IMR-90 (cell line): ENCODE measurements at regions not wholly inside any gene's neighbourhood (a gene's known extent, or its start where the extent isn't known, plus 50 kb on each side); places are given as distances from the start of the nearest gene placed in this dataset.

Experiments
- ATAC-seq: fragments of 200-7000 bp; cut with Tn5 transposase; 2 replicates; pipeline ENCODE4 v1.9.1; 2020; ENCODE audit warnings: low read depth, mild to moderate bottlenecking, moderate library complexity
- BruUV-seq: library from RNA; stranded (reverse); fragments of 400-500 nt; replicated peaks from 2 replicates; lab custom pipeline; 2021; lab: Mats Ljungman, UMichigan
- CTCF ChIA-PET: fragments of 300-600 bp; formaldehyde crosslinking; extraction: SDS; loops from one replicate; lab custom pipeline; 2021; ENCODE audit warnings: antibody characterized with exemption; lab: Yijun Ruan, JAX
- POLR2A ChIA-PET: fragments of 300-600 bp; sonication (Branson Sonifier 250); formaldehyde crosslinking; loops from one replicate; lab custom pipeline; 2022; ENCODE audit warnings: antibody characterized with exemption; ENCODE audit not compliant: unreplicated experiment; lab: Charles Lee
- DNase-seq: peaks from one replicate; pipeline ENCODE4 v3.0.0; 2013
- H2AFZ ChIP-seq: replicated peaks from 2 replicates; pipeline ENCODE3; 2013; ENCODE audit warnings: low read length, mild to moderate bottlenecking; ENCODE audit not compliant: poor library complexity
- H2AK5ac ChIP-seq: 2 replicates; pipeline ENCODE4 v1.6.1; 2013; ENCODE audit warnings: low read depth, low read length, inconsistent platforms
- H2AK9ac ChIP-seq: replicated peaks from 2 replicates; pipeline ENCODE3; 2013; ENCODE audit warnings: mild to moderate bottlenecking, low read depth, low read length, moderate library complexity; ENCODE audit not compliant: poor library complexity
- H2BK120ac ChIP-seq: 2 replicates; pipeline ENCODE4 v1.6.1; 2013; ENCODE audit warnings: low read depth, low read length, inconsistent platforms
- H2BK15ac ChIP-seq: 3 replicates; pipeline ENCODE4 v1.6.1; 2013; ENCODE audit warnings: low read depth, low read length, inconsistent platforms
- H2BK20ac ChIP-seq: 2 replicates; pipeline ENCODE4 v1.6.1; 2013; ENCODE audit warnings: low read depth, mild to moderate bottlenecking, inconsistent platforms, low read length, moderate library complexity
- H2BK5ac ChIP-seq: 2 replicates; pipeline ENCODE4 v1.6.1; 2013; ENCODE audit warnings: mild to moderate bottlenecking, low read depth, low read length, inconsistent platforms; ENCODE audit not compliant: poor library complexity, severe bottlenecking
- H3K14ac ChIP-seq: replicated peaks from 2 replicates; pipeline ENCODE4 v1.6.1; 2013; ENCODE audit warnings: low read depth, low read length, inconsistent platforms
- H3K18ac ChIP-seq: 2 replicates; pipeline ENCODE4 v1.6.1; 2013; ENCODE audit warnings: low read depth, low read length, control low read depth
- H3K23ac ChIP-seq: 2 replicates; pipeline ENCODE4 v1.6.1; 2013; ENCODE audit warnings: low read depth, low read length, inconsistent platforms
- H3K27ac ChIP-seq: 2 replicates; pipeline ENCODE4 v1.5.1; 2013; ENCODE audit warnings: mild to moderate bottlenecking, control low read depth, low read length; ENCODE audit not compliant: insufficient read depth
- H3K27me3 ChIP-seq: 2 replicates; pipeline ENCODE4 v1.6.1; 2013; ENCODE audit warnings: low read length; ENCODE audit not compliant: control insufficient read depth, insufficient read depth
- H3K36me3 ChIP-seq: 2 replicates; pipeline ENCODE4 v1.6.1; 2013; ENCODE audit warnings: low read length, mixed read lengths; ENCODE audit not compliant: control insufficient read depth, insufficient read depth
- H3K4ac ChIP-seq: 2 replicates; pipeline ENCODE4 v1.6.1; 2013; ENCODE audit warnings: low read depth, low read length, inconsistent platforms
- H3K4me1 ChIP-seq: 2 replicates; pipeline ENCODE4 v1.6.1; 2013; ENCODE audit warnings: low read length, mixed read lengths; ENCODE audit not compliant: control insufficient read depth, insufficient read depth
- H3K4me2 ChIP-seq: 2 replicates; pipeline ENCODE4 v1.6.1; 2013; ENCODE audit warnings: low read depth, mild to moderate bottlenecking, control low read depth, low read length, moderate library complexity
- H3K4me3 ChIP-seq: 2 replicates; pipeline ENCODE4 v1.5.1; 2013; ENCODE audit warnings: low read depth, mild to moderate bottlenecking, control low read depth, low read length, moderate library complexity; ENCODE audit not compliant: insufficient read depth
- H3K56ac ChIP-seq: 2 replicates; pipeline ENCODE4 v1.6.1; 2013; ENCODE audit warnings: low read length, inconsistent platforms; ENCODE audit not compliant: insufficient read depth; ENCODE audit errors: extremely low read depth
- H3K79me1 ChIP-seq, 2 experiments: 2 replicates each; pipeline ENCODE4 v1.6.1; 2013; ENCODE audit warnings: low read length in 2 of 2, inconsistent platforms in 1 of 2, low read depth in 1 of 2
- H3K9ac ChIP-seq: 2 replicates; pipeline ENCODE4 v1.6.1; 2013; ENCODE audit warnings: low read depth, low read length, control low read depth
- H3K9me1 ChIP-seq: 2 replicates; pipeline ENCODE4 v1.6.1; 2013; ENCODE audit warnings: low read length, inconsistent platforms; ENCODE audit not compliant: insufficient read depth
- H3K9me3 ChIP-seq: 2 replicates; pipeline ENCODE4 v1.6.1; 2013; ENCODE audit warnings: low read length; ENCODE audit not compliant: control insufficient read depth, insufficient read depth
- H4K20me1 ChIP-seq: 2 replicates; pipeline ENCODE4 v1.6.1; 2013; ENCODE audit warnings: low read length, inconsistent platforms; ENCODE audit not compliant: insufficient read depth
- H4K5ac ChIP-seq: 2 replicates; pipeline ENCODE4 v1.6.1; 2013; ENCODE audit warnings: mild to moderate bottlenecking, low read depth, low read length, control low read depth
- H4K8ac ChIP-seq, 2 experiments: 2 replicates each; pipeline ENCODE4 v1.6.1; 2013; ENCODE audit warnings: low read depth in 2 of 2, low read length in 2 of 2, control low read depth in 1 of 2, inconsistent platforms in 1 of 2
- H4K91ac ChIP-seq: 2 replicates; pipeline ENCODE4 v1.6.1; 2013; ENCODE audit warnings: low read depth, low read length, inconsistent platforms; ENCODE audit not compliant: insufficient read depth
- CEBPB ChIP-seq: IDR thresholded peaks from 2 replicates; pipeline ENCODE4 v1.6.1; 2012; ENCODE audit warnings: low read depth, low read length, improper control_type of control experiment
- CHD1 ChIP-seq: IDR thresholded peaks from 2 replicates; pipeline ENCODE4 v1.6.1; 2012; ENCODE audit warnings: low read depth, low read length, improper control_type of control experiment
- MAZ ChIP-seq: IDR thresholded peaks from 2 replicates; pipeline ENCODE4 v1.6.1; 2012; ENCODE audit warnings: low read depth, mild to moderate bottlenecking, low read length, improper control_type of control experiment, moderate library complexity, borderline replicate concordance
- MXI1 ChIP-seq: IDR thresholded peaks from 2 replicates; pipeline ENCODE4 v1.6.1; 2012; ENCODE audit warnings: low read depth, mild to moderate bottlenecking, low read length, moderate library complexity, borderline replicate concordance
- NFE2L2 ChIP-seq: fragments of 150-350 bp; IDR thresholded peaks from 2 replicates; pipeline ENCODE4 v1.6.1; 2016; ENCODE audit warnings: low read depth, mild to moderate bottlenecking, low read length
- POLR2A ChIP-seq: IDR thresholded peaks from 2 replicates; pipeline ENCODE4 v1.6.1; 2012; ENCODE audit warnings: mild to moderate bottlenecking, low read depth, low read length
- RCOR1 ChIP-seq: IDR thresholded peaks from 2 replicates; pipeline ENCODE4 v1.6.1; 2012; ENCODE audit warnings: mild to moderate bottlenecking, low read length, improper control_type of control experiment; ENCODE audit not compliant: insufficient replicate concordance
- RFX5 ChIP-seq: IDR thresholded peaks from 2 replicates; pipeline ENCODE4 v1.8.0; 2012; ENCODE audit warnings: low read depth, mild to moderate bottlenecking, low read length, moderate library complexity
- WGBS, 2 experiments: methylation state at CpG; one replicate each; pipeline versions ENCODE4 v1.1.5 to v1.1.7; 2013; ENCODE audit warnings: missing lambda C conversion rate in 2 of 2; ENCODE audit not compliant: insufficient read length in 1 of 2; ENCODE audit errors: extremely low coverage in 2 of 2; 5-methylcytosine and 5-hydroxymethylcytosine counted together
- dilution Hi-C: fragments of 300-500 bp; cut with HindIII; formaldehyde crosslinking; loops from one replicate; pipeline ENCODE4 v1.14.3; 2018; ENCODE audit warnings: low sequenced_read_pairs; ENCODE audit not compliant: unreplicated experiment
- in situ Hi-C: fragments of 300-500 bp; cut with MboI; formaldehyde crosslinking; loops from 3 replicates; pipeline ENCODE4 v1.14.3; 2019; ENCODE audit warnings: low sequenced_read_pairs, inconsistent platforms, mixed read lengths
- intact Hi-C: fragments of 100-400 bp; cut with micrococcal nuclease; formaldehyde crosslinking; loops from 2 replicates; pipeline ENCODE4 v1.10.0; 2022
- TF ChIP-seq, protein P1 (sequence below): fragments of 150-350 bp; IDR thresholded peaks from 2 replicates; pipeline ENCODE4 v1.6.1; 2016; ENCODE audit warnings: low read depth, mild to moderate bottlenecking, low read length, moderate library complexity, borderline replicate concordance
- TF ChIP-seq, protein P2 (sequence below): conservative IDR thresholded peaks from 2 replicates; pipeline ENCODE4 v1.5.1; 2012; ENCODE audit warnings: mild to moderate bottlenecking, low read depth, low read length, improper control_type of control experiment

DNA sequence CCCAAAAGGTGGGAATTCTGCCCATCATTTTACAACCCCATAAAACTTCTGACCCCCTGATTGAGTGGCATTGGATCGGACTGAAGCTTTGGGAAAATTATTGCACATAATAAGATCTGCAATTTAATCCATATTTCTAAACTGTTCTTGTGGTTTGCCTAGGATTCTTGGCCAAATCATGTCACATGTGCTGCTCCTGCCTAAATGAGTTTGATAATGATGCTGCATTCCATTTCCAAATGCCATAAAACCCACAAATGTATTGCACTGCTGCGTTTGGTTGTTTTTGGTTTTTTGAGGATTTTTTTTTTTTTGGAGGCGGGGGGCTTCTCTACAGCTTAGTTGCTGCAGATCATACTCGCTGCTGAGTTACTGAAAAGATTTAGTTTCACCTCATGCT is 153.6 kb downstream of the QDPR start:
- CTCF ChIA-PET = interaction anchor here (0.6 kb wide), 2 partner anchors 9 to 33 kb away, joined by 3 to 6 read pairs; no protein-coding TSS in a partner anchor
- TF ChIP-seq CEBPB = no peak
- TF ChIP-seq RCOR1 = no peak
- TF ChIP-seq RFX5 = no peak
- TF ChIP-seq, protein P1, sequence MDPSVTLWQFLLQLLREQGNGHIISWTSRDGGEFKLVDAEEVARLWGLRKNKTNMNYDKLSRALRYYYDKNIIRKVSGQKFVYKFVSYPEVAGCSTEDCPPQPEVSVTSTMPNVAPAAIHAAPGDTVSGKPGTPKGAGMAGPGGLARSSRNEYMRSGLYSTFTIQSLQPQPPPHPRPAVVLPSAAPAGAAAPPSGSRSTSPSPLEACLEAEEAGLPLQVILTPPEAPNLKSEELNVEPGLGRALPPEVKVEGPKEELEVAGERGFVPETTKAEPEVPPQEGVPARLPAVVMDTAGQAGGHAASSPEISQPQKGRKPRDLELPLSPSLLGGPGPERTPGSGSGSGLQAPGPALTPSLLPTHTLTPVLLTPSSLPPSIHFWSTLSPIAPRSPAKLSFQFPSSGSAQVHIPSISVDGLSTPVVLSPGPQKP = no peak
- no peak for TF ChIP-seq CHD1
- TF ChIP-seq MXI1 = no peak
- TF ChIP-seq NFE2L2 = no peak
- TF ChIP-seq, protein P2, sequence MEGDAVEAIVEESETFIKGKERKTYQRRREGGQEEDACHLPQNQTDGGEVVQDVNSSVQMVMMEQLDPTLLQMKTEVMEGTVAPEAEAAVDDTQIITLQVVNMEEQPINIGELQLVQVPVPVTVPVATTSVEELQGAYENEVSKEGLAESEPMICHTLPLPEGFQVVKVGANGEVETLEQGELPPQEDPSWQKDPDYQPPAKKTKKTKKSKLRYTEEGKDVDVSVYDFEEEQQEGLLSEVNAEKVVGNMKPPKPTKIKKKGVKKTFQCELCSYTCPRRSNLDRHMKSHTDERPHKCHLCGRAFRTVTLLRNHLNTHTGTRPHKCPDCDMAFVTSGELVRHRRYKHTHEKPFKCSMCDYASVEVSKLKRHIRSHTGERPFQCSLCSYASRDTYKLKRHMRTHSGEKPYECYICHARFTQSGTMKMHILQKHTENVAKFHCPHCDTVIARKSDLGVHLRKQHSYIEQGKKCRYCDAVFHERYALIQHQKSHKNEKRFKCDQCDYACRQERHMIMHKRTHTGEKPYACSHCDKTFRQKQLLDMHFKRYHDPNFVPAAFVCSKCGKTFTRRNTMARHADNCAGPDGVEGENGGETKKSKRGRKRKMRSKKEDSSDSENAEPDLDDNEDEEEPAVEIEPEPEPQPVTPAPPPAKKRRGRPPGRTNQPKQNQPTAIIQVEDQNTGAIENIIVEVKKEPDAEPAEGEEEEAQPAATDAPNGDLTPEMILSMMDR = no peak
- no peak for TF ChIP-seq MAZ
- TF ChIP-seq POLR2A = no peak
- dilution Hi-C loops = no loop called here
- no peaks in the 10 kb centered on the region for H4K20me1 ChIP-seq
- ATAC-seq (no peak), DNase-seq (no peak)
- no peak overlapping the region for H4K8ac ChIP-seq
- H2AK9ac ChIP-seq = no peak overlapping the region
- POLR2A ChIA-PET = no interaction called here
- H4K5ac ChIP-seq = no peak overlapping the region
- peaks cover 2% of the 10 kb centered on the region for H3K9me3 ChIP-seq
- no peak overlapping the region for H2BK5ac ChIP-seq
- H2BK120ac ChIP-seq = no peak overlapping the region
- H3K18ac ChIP-seq = no peak overlapping the region
- H3K4me2 ChIP-seq = no peak overlapping the region
- H3K9ac ChIP-seq = no peak overlapping the region
- BruUV-seq = no TSS peak
- no peak overlapping the region for H3K27ac ChIP-seq
- H2BK20ac ChIP-seq = no peak overlapping the region
- no peak overlapping the region for H3K23ac ChIP-seq
- H3K36me3 ChIP-seq = no peaks in the 10 kb centered on the region
- H3K27me3 ChIP-seq = peaks cover 14% of the 10 kb centered on the region
- H3K4me1 ChIP-seq = no peaks in the 10 kb centered on the region
- H3K56ac ChIP-seq = no peak overlapping the region
- no peaks in the 10 kb centered on the region for H3K9me1 ChIP-seq
- no peak overlapping the region for H3K4me3 ChIP-seq
- H4K91ac ChIP-seq = no peak overlapping the region
- H3K14ac ChIP-seq = no peak overlapping the region
- no peak overlapping the region for H3K4ac ChIP-seq
- intact Hi-C loops = no loop called here
- H2BK15ac ChIP-seq = no peak overlapping the region
- H3K79me1 ChIP-seq = no peaks in the 10 kb centered on the region
- no peak overlapping the region for H2AK5ac ChIP-seq
- H2AFZ ChIP-seq = no peak overlapping the region
- no CpG with 5 or more reads among the region's 4 CpGs for WGBS, 2 experiments
- in situ Hi-C loops = no loop called here
